Peyer's patch (tissue), 4 donors: ENCODE measurements at regions not wholly inside any gene's neighbourhood (a gene's known extent, or its start where the extent isn't known, plus 50 kb on each side); places are given as distances from the start of the nearest gene placed in this dataset.

Source experiments
- POLR2A ChIP-seq, 2 donors: fragments of 450-650 bp; IDR thresholded peaks; one replicate each; pipeline ENCODE4 v1.5.1; 2017; ENCODE audit warnings: antibody characterized with exemption in 2 of 2, mild to moderate bottlenecking in 2 of 2, moderate library complexity in 2 of 2
- TF ChIP-seq, protein P1 (sequence below), 6 experiments: fragments of 450-650 bp in 4 of 6; fragments of 200-600 bp in 2 of 6; sonication (generic) in 1 of 6; IDR thresholded peaks; one replicate each; pipeline ENCODE4 v1.5.1; 2017 to 2019; ENCODE audit warnings: antibody characterized with exemption in 6 of 6, mild to moderate bottlenecking in 3 of 6, moderate library complexity in 1 of 6

DNA sequence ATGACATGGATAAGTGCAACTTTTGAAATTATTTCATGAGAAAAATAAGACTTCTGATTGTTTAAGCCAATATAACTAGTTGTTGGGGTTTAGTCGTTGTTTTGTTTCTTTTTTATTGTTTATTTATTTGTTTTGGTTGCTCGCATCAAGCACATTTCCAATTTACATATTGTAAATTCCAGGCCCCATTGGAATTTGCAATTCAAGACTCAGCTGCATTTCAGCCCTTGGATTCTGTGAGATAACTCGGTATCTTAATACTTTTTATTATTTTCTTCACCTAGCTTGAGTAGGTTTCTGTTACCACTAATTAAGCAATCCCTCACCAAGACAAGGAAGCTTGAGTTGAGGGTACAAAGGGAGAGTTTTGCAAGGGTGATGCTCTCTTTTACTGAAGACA lies 318.3 kb upstream of the GATB start:
- TF ChIP-seq POLR2A (IDR thresholded peaks at IDR 0.05) = no peak
- TF ChIP-seq, protein P1, sequence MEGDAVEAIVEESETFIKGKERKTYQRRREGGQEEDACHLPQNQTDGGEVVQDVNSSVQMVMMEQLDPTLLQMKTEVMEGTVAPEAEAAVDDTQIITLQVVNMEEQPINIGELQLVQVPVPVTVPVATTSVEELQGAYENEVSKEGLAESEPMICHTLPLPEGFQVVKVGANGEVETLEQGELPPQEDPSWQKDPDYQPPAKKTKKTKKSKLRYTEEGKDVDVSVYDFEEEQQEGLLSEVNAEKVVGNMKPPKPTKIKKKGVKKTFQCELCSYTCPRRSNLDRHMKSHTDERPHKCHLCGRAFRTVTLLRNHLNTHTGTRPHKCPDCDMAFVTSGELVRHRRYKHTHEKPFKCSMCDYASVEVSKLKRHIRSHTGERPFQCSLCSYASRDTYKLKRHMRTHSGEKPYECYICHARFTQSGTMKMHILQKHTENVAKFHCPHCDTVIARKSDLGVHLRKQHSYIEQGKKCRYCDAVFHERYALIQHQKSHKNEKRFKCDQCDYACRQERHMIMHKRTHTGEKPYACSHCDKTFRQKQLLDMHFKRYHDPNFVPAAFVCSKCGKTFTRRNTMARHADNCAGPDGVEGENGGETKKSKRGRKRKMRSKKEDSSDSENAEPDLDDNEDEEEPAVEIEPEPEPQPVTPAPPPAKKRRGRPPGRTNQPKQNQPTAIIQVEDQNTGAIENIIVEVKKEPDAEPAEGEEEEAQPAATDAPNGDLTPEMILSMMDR (IDR thresholded peaks at IDR 0.05) = no peak
